ENCODE measurements at regions not wholly inside any gene's neighbourhood (a gene's known extent, or its start where the extent isn't known, plus 50 kb on each side); places are given as distances from the start of the nearest gene placed in this dataset.
"Not testable (repeated sequence)": the region's sequence is repeated elsewhere in the genome, so short reads cannot be mapped to it uniquely, and the experiment has no call there.

- DNase-seq (ENCODE audit: low spot score), result no peak
Observed at GRCh38 chr1:116185161-116185701, 74.0 kb downstream of the MAB21L3 start.

GRCh38 chr1:116189481-116189880, 78.3 kb downstream of the MAB21L3 start:
- DNase-seq (ENCODE audit: low spot score), result no peak

- DNase-seq (ENCODE audit: low spot score), result no peak
Observed at GRCh38 chr1:116191294-116191693, 80.1 kb downstream of the MAB21L3 start.

GRCh38 chr1:116193768-116194167, 82.6 kb downstream of the MAB21L3 start:
- DNase-seq (ENCODE audit: low spot score), result no peak

GRCh38 chr1:116194568-116194967, 83.4 kb downstream of the MAB21L3 start:
- DNase-seq (ENCODE audit: low spot score), result no peak

- no peak for DNase-seq (ENCODE audit: low spot score)
Observed at GRCh38 chr1:116195077-116195868, 84.1 kb downstream of the MAB21L3 start.

- not testable (repeated sequence) for DNase-seq (ENCODE audit: low spot score)
Observed at GRCh38 chr1:116200343-116200742, 89.1 kb downstream of the MAB21L3 start.

GRCh38 chr1:116201911-116202310, 90.7 kb downstream of the MAB21L3 start:
- DNase-seq (ENCODE audit: low spot score), result no peak

GRCh38 chr1:116203181-116203723, 92.1 kb downstream of the MAB21L3 start:
- DNase-seq (ENCODE audit: low spot score), result no peak

GRCh38 chr1:116203920-116204319, 92.7 kb downstream of the MAB21L3 start:
- no peak for DNase-seq (ENCODE audit: low spot score)

GRCh38 chr1:116205941-116206679, 94.9 kb downstream of the MAB21L3 start:
- DNase-seq (ENCODE audit: low spot score), result no peak

GRCh38 chr1:116207126-116207735, 96.0 kb downstream of the MAB21L3 start:
- DNase-seq (ENCODE audit: low spot score), result no peak

GRCh38 chr1:116208136-116208535, 96.9 kb downstream of the MAB21L3 start:
- DNase-seq (ENCODE audit: low spot score), result no peak

GRCh38 chr1:116211294-116211693, 100.1 kb downstream of the MAB21L3 start:
- no peak for DNase-seq (ENCODE audit: low spot score)

GRCh38 chr1:116218922-116219321, 107.7 kb downstream of the MAB21L3 start:
- no peak for DNase-seq (ENCODE audit: low spot score)

- no peak for DNase-seq (ENCODE audit: low spot score)
Observed at GRCh38 chr1:116219651-116220434, 108.6 kb downstream of the MAB21L3 start.

- DNase-seq (ENCODE audit: low spot score), result no peak
Observed at GRCh38 chr1:116224111-116224510, 112.9 kb downstream of the MAB21L3 start.

- DNase-seq (ENCODE audit: low spot score), result no peak
Observed at GRCh38 chr1:116224561-116224960, 113.4 kb downstream of the MAB21L3 start.

GRCh38 chr1:116226017-116226416, 114.8 kb downstream of the MAB21L3 start:
- no peak for DNase-seq (ENCODE audit: low spot score)

- no peak for DNase-seq (ENCODE audit: low spot score)
Observed at GRCh38 chr1:116228511-116228910, 117.3 kb downstream of the MAB21L3 start.

- no peak for DNase-seq (ENCODE audit: low spot score)
Observed at GRCh38 chr1:116230712-116231111, 119.5 kb downstream of the MAB21L3 start.

- DNase-seq (ENCODE audit: low spot score), result no peak
Observed at GRCh38 chr1:116231752-116232151, 120.6 kb downstream of the MAB21L3 start.

Data from hematopoietic multipotent progenitor cell treated with erythropoietin and hydrocortisone succinate and interleukin-3 and kit ligand, for 15 days (in vitro differentiated cells).